Heart right ventricle (tissue), 16 donors: ENCODE measurements at regions not wholly inside any gene's neighbourhood (a gene's known extent, or its start where the extent isn't known, plus 50 kb on each side); places are given as distances from the start of the nearest gene placed in this dataset.
A peak's percentile ranks its signal among the peaks of the same experiment; 100 is the strongest.

Experiments used
- ATAC-seq, 8 donors: fragments of 200-7000 bp; cut with Tn5 transposase; one replicate each; pipeline ENCODE4 v1.9.1; 2020; ENCODE audit warnings: mild to moderate bottlenecking in 8 of 8, moderate library complexity in 8 of 8, moderate number of reproducible peaks in 1 of 8
- DNase-seq, 2 donors: peaks; one replicate each; pipeline ENCODE4 v3.0.0-alpha.2; 2020
- H3K27ac ChIP-seq, 10 donors: fragments of 200-600 bp; sonication (generic) in 2 of 10; one replicate each; pipeline versions ENCODE4 v1.5.0 to v1.8.0; 2020 to 2022; ENCODE audit warnings: mild to moderate bottlenecking in 3 of 10
- H3K27me3 ChIP-seq, 7 donors: fragments of 200-600 bp; one replicate each; pipeline ENCODE4 v1.8.0; 2021 to 2022; ENCODE audit warnings: mild to moderate bottlenecking in 2 of 7
- H3K36me3 ChIP-seq, 9 donors: fragments of 200-600 bp; sonication (generic) in 1 of 9; one replicate each; pipeline versions ENCODE4 v1.5.0 to v1.8.0; 2020 to 2022; ENCODE audit warnings: mild to moderate bottlenecking in 2 of 9
- H3K4me1 ChIP-seq, 9 donors: fragments of 200-600 bp; sonication (generic) in 1 of 9; one replicate each; pipeline versions ENCODE4 v1.5.0 to v1.8.0; 2020 to 2022; ENCODE audit warnings: mild to moderate bottlenecking in 4 of 9
- H3K4me3 ChIP-seq, 10 donors: fragments of 200-600 bp; sonication (generic) in 2 of 10; one replicate each; pipeline versions ENCODE4 v1.5.0 to v1.8.0; 2020 to 2022; ENCODE audit warnings: mild to moderate bottlenecking in 7 of 10, moderate library complexity in 2 of 10
- H3K9me3 ChIP-seq, 11 donors: fragments of 200-600 bp in 10 of 11; sonication (generic) in 2 of 11; one replicate each; pipeline versions ENCODE4 v1.5.0 to v1.8.0; 2013 to 2022; ENCODE audit warnings: mild to moderate bottlenecking in 2 of 11, control low read depth in 1 of 11, moderate library complexity in 1 of 11
- whole genome bisulfite sequencing, 2 donors: extraction: QIAGEN DNeasy Blood & Tissue Kit; methylation state at CpG; one replicate each; pipeline ENCODE4 v1.1.7; 2013; ENCODE audit warnings: inconsistent platforms in 1 of 2; 5-methylcytosine and 5-hydroxymethylcytosine counted together
- intact Hi-C, 10 donors: fragments of 100-400 bp; cut with DNase I; formaldehyde crosslinking; loops; one replicate each; pipeline versions ENCODE4 v1.11.1 to v1.14.2; 2022
- TF ChIP-seq, protein P1 (sequence below), 9 donors: fragments of 200-600 bp; sonication (generic) in 2 of 9; IDR thresholded peaks; one replicate each; pipeline versions ENCODE4 v1.5.0 to v1.8.0; 2021 to 2022; ENCODE audit warnings: antibody characterized with exemption in 9 of 9, mild to moderate bottlenecking in 5 of 9, moderate library complexity in 1 of 9
- donor health status: Arrhythmogenic right ventricular cardiomyopathy.
- donor health status: ischemic (EF 13 %, LVEDD 7.1; RV severe dilation, severe dysfunction).
- donor health status: healthy with polysubstance abuse.
- donor health status: DM: no; HTN: yes; CAD: no.
- donor health status: DM: no; HTN: no; CAD: no.
- donor health status: ischemic (EF 25% LVEDD 6.9; RV normal size, moderate dysfunction).
- donor health status: ischemic (EF 25% LVEDD 5.7; RV mildly dilated, moderate dysfunction).
- donor health status: healthy.
- donor health status: DM: yes; HTN: yes; CAD: no.
- donor health status: Ischemic cardiomyopathy.
- donor health status: ischemic (EF 35%, LVEDD 5.7; RV mildly dilated, moderate dysfunction).
- donor health status: nonischemic (EF 11% LVEDD 7.7; RV severe dilation, severe dysfunction).
- donor health status: DM: yes; HTN: yes; CAD: no.
- donor health status: PGD.
- donor health status: ischemic (EF 29% LVEDD 5.4; RV normal size, mild dysfunction).
- donor health status: nonischemic (EF 23%, LVEDD 6.1; RV moderate dilation, normal function).

GRCh38 chr12:59459966-59460660 is 135.7 kb upstream of the SLC16A7 start:
- no peaks in the 10 kb centered on the region for H3K27me3 ChIP-seq
- DNase-seq (no peak), ATAC-seq (no peak)
- intact Hi-C loops = loop anchor here in 2 of 10 donors (10.0 kb wide), 2 partner anchors 135 to 345 kb away; partner anchors contain the start of gene SLC16A7 (in 1 of the 2)
- H3K9me3 ChIP-seq = no peaks in the 10 kb centered on the region
- H3K36me3 ChIP-seq = no peaks in the 10 kb centered on the region
- H3K27ac ChIP-seq = no peak overlapping the region
- 43 to 62% methylated on average over 5 of the region's 5 CpGs for WGBS, 2 donors
- H3K4me3 ChIP-seq = no peak overlapping the region
- H3K4me1 ChIP-seq = no peaks in the 10 kb centered on the region
- TF ChIP-seq, protein P1, sequence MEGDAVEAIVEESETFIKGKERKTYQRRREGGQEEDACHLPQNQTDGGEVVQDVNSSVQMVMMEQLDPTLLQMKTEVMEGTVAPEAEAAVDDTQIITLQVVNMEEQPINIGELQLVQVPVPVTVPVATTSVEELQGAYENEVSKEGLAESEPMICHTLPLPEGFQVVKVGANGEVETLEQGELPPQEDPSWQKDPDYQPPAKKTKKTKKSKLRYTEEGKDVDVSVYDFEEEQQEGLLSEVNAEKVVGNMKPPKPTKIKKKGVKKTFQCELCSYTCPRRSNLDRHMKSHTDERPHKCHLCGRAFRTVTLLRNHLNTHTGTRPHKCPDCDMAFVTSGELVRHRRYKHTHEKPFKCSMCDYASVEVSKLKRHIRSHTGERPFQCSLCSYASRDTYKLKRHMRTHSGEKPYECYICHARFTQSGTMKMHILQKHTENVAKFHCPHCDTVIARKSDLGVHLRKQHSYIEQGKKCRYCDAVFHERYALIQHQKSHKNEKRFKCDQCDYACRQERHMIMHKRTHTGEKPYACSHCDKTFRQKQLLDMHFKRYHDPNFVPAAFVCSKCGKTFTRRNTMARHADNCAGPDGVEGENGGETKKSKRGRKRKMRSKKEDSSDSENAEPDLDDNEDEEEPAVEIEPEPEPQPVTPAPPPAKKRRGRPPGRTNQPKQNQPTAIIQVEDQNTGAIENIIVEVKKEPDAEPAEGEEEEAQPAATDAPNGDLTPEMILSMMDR (IDR thresholded peaks at IDR 0.05) = no peak

DNA sequence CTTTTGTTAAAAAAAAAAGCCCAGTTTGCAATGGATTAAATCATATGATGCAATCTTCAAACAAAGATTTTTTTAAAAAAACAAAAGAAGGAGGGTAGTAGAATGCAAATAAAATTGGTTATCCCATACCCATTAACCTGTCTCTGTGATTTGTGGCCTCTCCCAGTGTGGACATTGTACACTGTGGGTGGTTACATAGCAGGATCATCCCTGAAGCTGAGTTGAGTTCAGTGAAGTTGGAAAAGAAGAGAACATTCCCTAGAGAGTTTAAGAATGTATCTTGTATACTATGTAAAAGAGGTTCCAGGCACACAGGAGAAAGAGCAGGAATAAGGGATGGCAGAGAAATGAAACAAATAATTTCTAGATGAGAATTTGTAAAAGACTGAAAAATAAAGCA is 142.4 kb upstream of the SLC16A7 start:
- no peaks in the 10 kb centered on the region for H3K27me3 ChIP-seq
- intact Hi-C loops = loop anchor here in 2 of 10 donors (10.0 kb wide), 2 partner anchors 141 to 351 kb away; partner anchors contain the start of gene SLC16A7 (in 1 of the 2)
- H3K9me3 ChIP-seq = peaks cover 0 to 6% (median 0%) of the 10 kb centered on the region in 11 donors
- no peak overlapping the region for H3K27ac ChIP-seq
- no peaks in the 10 kb centered on the region for H3K36me3 ChIP-seq
- TF ChIP-seq, protein P1 (IDR thresholded peaks at IDR 0.05) = no peak
- H3K4me1 ChIP-seq = peaks cover 0 to 12% (median 5%) of the 10 kb centered on the region in 9 donors
- DNase-seq (no peak), ATAC-seq (no peak)
- no peak overlapping the region for H3K4me3 ChIP-seq

GRCh38 chr12:59452746-59453145 is 143.1 kb upstream of the SLC16A7 start:
- 58 to 59% methylated on average over 2 of the region's 2 CpGs for WGBS, 2 donors
- ATAC-seq = no peak

DNA sequence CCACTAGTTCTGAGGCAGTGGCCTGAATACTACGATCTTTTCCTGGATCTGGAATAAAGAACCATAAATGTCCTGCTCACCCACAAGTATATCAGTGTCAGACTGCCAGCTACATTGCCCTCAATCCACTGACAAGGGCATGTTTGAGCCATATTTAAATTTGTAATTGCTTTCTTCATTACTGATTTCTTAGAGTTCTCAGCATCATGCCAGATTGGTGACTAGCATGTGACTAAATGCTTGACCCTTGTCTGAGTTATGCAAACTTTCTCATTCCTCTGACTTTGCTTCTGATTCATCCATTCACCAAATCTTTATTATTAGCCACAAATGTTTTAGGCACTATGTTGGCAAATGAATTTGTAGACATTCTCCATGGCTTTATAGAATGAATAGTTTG is 143.6 kb upstream of the SLC16A7 start:
- intact Hi-C loops = loop anchor here in 2 of 10 donors (10.0 kb wide), 2 partner anchors 143 to 353 kb away; partner anchors contain the start of gene SLC16A7 (in 1 of the 2)
- 47 to 65% methylated on average over 1 of the region's 1 CpG for WGBS, 2 donors
- DNase-seq (no peak), ATAC-seq (peak in 2 of 8 donors; percentile 27 to 44)
- H3K9me3 ChIP-seq = peaks cover 0 to 6% (median 0%) of the 10 kb centered on the region in 11 donors
- H3K36me3 ChIP-seq = no peaks in the 10 kb centered on the region
- no peaks in the 10 kb centered on the region for H3K27me3 ChIP-seq
- no peak overlapping the region for H3K27ac ChIP-seq
- TF ChIP-seq, protein P1 (IDR thresholded peaks at IDR 0.05) = no peak
- peaks cover 0 to 12% (median 5%) of the 10 kb centered on the region in 9 donors for H3K4me1 ChIP-seq
- H3K4me3 ChIP-seq = no peak overlapping the region

More at GRCh38 chr12:59452746-59453145, 143.1 kb upstream of the SLC16A7 start:
- TF ChIP-seq, protein P1 (IDR thresholded peaks at IDR 0.05) = no peak
- Histone ChIP-seq H3K9me3 (peaks cover 0 to 6% (median 0%) of the 10 kb centered on the region in 11 donors), H3K27ac (no peak overlapping the region), H3K4me1 (peaks cover 0 to 12% (median 5%) of the 10 kb centered on the region in 9 donors), H3K36me3 (no peaks in the 10 kb centered on the region), H3K27me3 (no peaks in the 10 kb centered on the region), H3K4me3 (no peak overlapping the region)
- intact Hi-C loops = loop anchor here in 2 of 10 donors (10.0 kb wide), 2 partner anchors 142 to 352 kb away; partner anchors contain the start of gene SLC16A7 (in 1 of the 2)
- DNase-seq = no peak
